ENCODE measurements at regions not wholly inside any gene's neighbourhood (a gene's known extent, or its start where the extent isn't known, plus 50 kb on each side); places are given as distances from the start of the nearest gene placed in this dataset.
"Not testable (repeated sequence)": the region's sequence is repeated elsewhere in the genome, so short reads cannot be mapped to it uniquely, and the experiment has no call there.

GRCh38 chr3:8069471-8069870 is 432.2 kb upstream of the LMCD1 start:
- H3K4me3 ChIP-seq (replicated peaks; ENCODE audit: low read depth, low read length): no peak overlapping the region
- H3K27me3 ChIP-seq (replicated peaks; ENCODE audit: control insufficient read depth, insufficient read depth, low read length): no peaks in the 10 kb centered on the region
- H3K36me3 ChIP-seq (ENCODE audit: control insufficient read depth, insufficient read depth, low read length): no peaks in the 10 kb centered on the region
- DNase-seq (ENCODE audit: extremely low read depth, insufficient read length): no peak
- no peak for TF ChIP-seq CTCF (IDR thresholded peaks at IDR 0.05; ENCODE audit: insufficient read depth, low read length, poor library complexity, severe bottlenecking)

GRCh38 chr3:8070011-8070410 is 431.6 kb upstream of the LMCD1 start:
- Histone ChIP-seq H3K4me3 (replicated peaks; ENCODE audit: low read depth, low read length) (no peak overlapping the region), H3K27me3 (replicated peaks; ENCODE audit: control insufficient read depth, insufficient read depth, low read length) (no peaks in the 10 kb centered on the region), H3K36me3 (ENCODE audit: control insufficient read depth, insufficient read depth, low read length) (no peaks in the 10 kb centered on the region)
- no peak for DNase-seq (ENCODE audit: extremely low read depth, insufficient read length)
- no peak for TF ChIP-seq CTCF (IDR thresholded peaks at IDR 0.05; ENCODE audit: insufficient read depth, low read length, poor library complexity, severe bottlenecking)

- H3K36me3 ChIP-seq (ENCODE audit: control insufficient read depth, insufficient read depth, low read length); DNase-seq (ENCODE audit: extremely low read depth, insufficient read length); H3K4me3 ChIP-seq (replicated peaks; ENCODE audit: low read depth, low read length); H3K27me3 ChIP-seq (replicated peaks; ENCODE audit: control insufficient read depth, insufficient read depth, low read length): not testable (repeated sequence)
Observed at GRCh38 chr3:8074740-8075139, 426.9 kb upstream of the LMCD1 start.

- no peak overlapping the region for H3K4me3 ChIP-seq (replicated peaks; ENCODE audit: low read depth, low read length)
- TF ChIP-seq CTCF (IDR thresholded peaks at IDR 0.05; ENCODE audit: insufficient read depth, low read length, poor library complexity, severe bottlenecking): no peak
Observed at GRCh38 chr3:8077126-8077525, 424.5 kb upstream of the LMCD1 start.

GRCh38 chr3:8080464-8080863 is 421.2 kb upstream of the LMCD1 start:
- no peak for TF ChIP-seq CTCF (IDR thresholded peaks at IDR 0.05; ENCODE audit: insufficient read depth, low read length, poor library complexity, severe bottlenecking)
- Histone ChIP-seq H3K36me3 (ENCODE audit: control insufficient read depth, insufficient read depth, low read length) (no peaks in the 10 kb centered on the region), H3K4me3 (replicated peaks; ENCODE audit: low read depth, low read length) (no peak overlapping the region), H3K27me3 (replicated peaks; ENCODE audit: control insufficient read depth, insufficient read depth, low read length) (no peaks in the 10 kb centered on the region)
- no peak for DNase-seq (ENCODE audit: extremely low read depth, insufficient read length)

More at GRCh38 chr3:8077126-8077525, 424.5 kb upstream of the LMCD1 start:
- DNase-seq (ENCODE audit: extremely low read depth, insufficient read length): no peak
- Histone ChIP-seq H3K36me3 (ENCODE audit: control insufficient read depth, insufficient read depth, low read length) (no peaks in the 10 kb centered on the region), H3K27me3 (replicated peaks; ENCODE audit: control insufficient read depth, insufficient read depth, low read length) (no peaks in the 10 kb centered on the region)

- DNase-seq (ENCODE audit: extremely low read depth, insufficient read length): no peak
- TF ChIP-seq CTCF (IDR thresholded peaks at IDR 0.05; ENCODE audit: insufficient read depth, low read length, poor library complexity, severe bottlenecking): no peak
- Histone ChIP-seq H3K27me3 (replicated peaks; ENCODE audit: control insufficient read depth, insufficient read depth, low read length) (no peaks in the 10 kb centered on the region), H3K36me3 (ENCODE audit: control insufficient read depth, insufficient read depth, low read length) (no peaks in the 10 kb centered on the region), H3K4me3 (replicated peaks; ENCODE audit: low read depth, low read length) (no peak overlapping the region)
Observed at GRCh38 chr3:8085498-8085897, 416.1 kb upstream of the LMCD1 start.
